Dendritic cell treated with granulocyte-macrophage colony-stimulating factor and Interleukin-4, amounts not matched to agents 40 ng/mL and 50 ng/mL, for 4 days (primary cell): ENCODE measurements at regions not wholly inside any gene's neighbourhood (a gene's known extent, or its start where the extent isn't known, plus 50 kb on each side); places are given as distances from the start of the nearest gene placed in this dataset.

Experiments
- H3K27ac Mint-ChIP-seq: one replicate; pipeline ENCODE4 v1.8.0; 2022; ENCODE audit warnings: mild to moderate bottlenecking, mixed read lengths
- H3K27me3 Mint-ChIP-seq: one replicate; pipeline ENCODE4 v1.8.0; 2022; ENCODE audit warnings: mild to moderate bottlenecking, mixed read lengths
- H3K36me3 Mint-ChIP-seq: one replicate; pipeline ENCODE4 v1.8.0; 2022; ENCODE audit warnings: low read depth, mixed read lengths
- H3K4me1 Mint-ChIP-seq: one replicate; pipeline ENCODE4 v1.8.0; 2022; ENCODE audit warnings: low read depth, mixed read lengths
- H3K4me3 Mint-ChIP-seq: one replicate; pipeline ENCODE4 v1.8.0; 2022; ENCODE audit warnings: mild to moderate bottlenecking, moderate library complexity, mixed read lengths
- H3K9me3 Mint-ChIP-seq: one replicate; pipeline ENCODE4 v1.8.0; 2022; ENCODE audit warnings: mixed read lengths
- intact Hi-C: fragments of 100-400 bp; cut with micrococcal nuclease; formaldehyde crosslinking; loops from one replicate; pipeline ENCODE4 v1.15.0; 2022

DNA sequence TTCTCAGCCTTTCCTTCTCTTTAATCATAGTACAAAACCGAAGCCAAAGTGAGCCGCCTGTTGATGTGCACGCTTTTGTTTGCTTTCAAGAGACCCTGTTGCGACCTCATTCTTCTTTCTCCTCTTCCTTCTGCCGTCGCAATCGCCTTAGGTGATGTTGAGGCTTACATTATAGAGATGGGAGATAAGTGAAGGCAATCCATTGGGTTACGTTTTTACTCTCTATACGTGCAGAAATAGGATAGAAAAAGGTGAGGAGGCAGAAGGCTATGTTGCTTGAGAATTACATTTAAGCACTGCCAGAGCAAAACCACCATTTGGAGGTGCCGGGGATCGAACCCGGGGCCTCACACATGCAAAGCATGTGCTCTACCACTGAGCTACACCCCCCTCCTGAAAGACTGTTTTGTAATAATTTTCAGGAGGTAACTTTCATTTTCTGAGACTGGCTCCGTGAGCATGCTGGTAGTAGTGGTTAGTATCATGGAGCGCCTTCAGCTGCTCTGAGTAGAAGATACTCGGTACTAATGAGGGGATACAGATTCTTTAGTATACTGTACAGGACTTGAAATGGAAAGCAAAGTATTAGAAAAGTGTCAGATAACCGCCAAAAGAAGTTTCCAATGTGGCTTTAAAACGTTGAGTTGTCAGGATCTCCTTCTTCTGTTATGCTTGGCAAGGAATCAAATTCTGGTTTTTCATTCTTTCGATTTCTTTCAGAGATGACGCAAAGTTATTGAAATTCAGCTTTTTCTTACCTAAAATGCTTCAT lies 165.6 kb downstream of the TRIM27 start:
- no peak overlapping the region for H3K27ac Mint-ChIP-seq
- intact Hi-C loops, result no loop called here
- H3K4me1 Mint-ChIP-seq, result no peaks in the 10 kb centered on the region
- H3K27me3 Mint-ChIP-seq, result peaks cover 23% of the 10 kb centered on the region
- no peak overlapping the region for H3K4me3 Mint-ChIP-seq
- peaks cover 31% of the 10 kb centered on the region for H3K9me3 Mint-ChIP-seq
- H3K36me3 Mint-ChIP-seq, result no peaks in the 10 kb centered on the region

- Mint-ChIP-seq H3K27ac (no peak overlapping the region), H3K27me3 (peaks cover 26% of the 10 kb centered on the region), H3K9me3 (peaks cover 31% of the 10 kb centered on the region), H3K4me1 (no peaks in the 10 kb centered on the region), H3K4me3 (no peak overlapping the region), H3K36me3 (no peaks in the 10 kb centered on the region)
- intact Hi-C loops, result no loop called here
Observed at GRCh38 chr6:28758818-28759235, 165.0 kb downstream of the TRIM27 start.

- intact Hi-C loops, result no loop called here
- Mint-ChIP-seq H3K9me3 (peaks cover 14% of the 10 kb centered on the region), H3K4me3 (no peak overlapping the region), H3K27me3 (peaks cover 67% of the 10 kb centered on the region), H3K36me3 (no peaks in the 10 kb centered on the region), H3K4me1 (peaks cover 5% of the 10 kb centered on the region), H3K27ac (no peak overlapping the region)
Observed at GRCh38 chr6:28764014-28764723, 159.6 kb downstream of the TRIM27 start.

DNA sequence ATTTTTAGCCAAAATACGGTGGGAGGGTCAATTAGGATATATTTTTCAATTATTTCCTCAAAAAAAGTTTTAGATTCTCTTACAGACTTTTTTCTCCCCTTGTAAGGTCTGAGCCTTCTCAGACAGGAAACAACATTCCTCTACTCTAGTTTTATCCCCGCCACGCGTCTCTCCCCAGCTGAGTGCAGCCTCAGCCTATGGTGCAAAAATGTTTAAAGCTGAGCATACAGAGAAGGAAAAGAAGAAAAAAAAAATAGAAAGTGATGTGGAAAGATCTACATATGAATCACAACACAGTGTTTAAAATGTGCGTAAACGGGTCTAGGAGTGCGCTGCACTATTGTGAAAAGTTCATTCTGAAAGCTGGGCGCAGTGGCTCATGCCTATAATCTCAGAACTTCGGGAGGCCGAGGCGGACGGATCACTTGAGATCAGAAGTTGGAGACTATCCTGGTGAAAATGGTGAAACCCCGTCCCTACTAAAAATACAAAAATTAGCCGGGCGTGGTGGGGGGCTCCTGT lies 159.0 kb downstream of the TRIM27 start:
- peaks cover 14% of the 10 kb centered on the region for H3K9me3 Mint-ChIP-seq
- H3K27me3 Mint-ChIP-seq, result peaks cover 73% of the 10 kb centered on the region
- intact Hi-C loops, result no loop called here
- H3K27ac Mint-ChIP-seq, result no peak overlapping the region
- no peaks in the 10 kb centered on the region for H3K36me3 Mint-ChIP-seq
- no peak overlapping the region for H3K4me3 Mint-ChIP-seq
- H3K4me1 Mint-ChIP-seq, result peaks cover 5% of the 10 kb centered on the region

DNA sequence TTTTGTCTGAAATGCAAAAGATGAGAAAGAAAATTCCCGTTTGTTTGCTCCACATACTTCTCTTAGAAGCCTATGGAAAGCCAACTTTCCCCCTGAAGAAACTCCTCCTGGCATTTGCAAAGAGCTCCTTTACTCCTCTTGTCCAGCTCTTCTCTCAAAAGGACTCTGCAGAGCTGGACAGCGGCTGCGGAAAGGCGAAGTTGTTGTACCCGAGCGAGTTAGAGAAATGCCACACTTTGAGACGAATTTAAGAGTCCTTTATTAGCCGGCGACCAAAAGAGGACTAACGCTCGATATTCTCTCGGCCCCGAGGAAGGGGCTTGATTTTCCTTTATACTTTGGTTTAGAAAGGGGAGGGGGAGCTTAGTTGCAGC lies 157.8 kb downstream of the TRIM27 start:
- Mint-ChIP-seq H3K27me3 (peaks cover 84% of the 10 kb centered on the region), H3K9me3 (peaks cover 14% of the 10 kb centered on the region), H3K36me3 (no peaks in the 10 kb centered on the region), H3K4me1 (peaks cover 5% of the 10 kb centered on the region), H3K4me3 (no peak overlapping the region), H3K27ac (no peak overlapping the region)
- intact Hi-C loops, result no loop called here

- H3K9me3 Mint-ChIP-seq, result peaks cover 14% of the 10 kb centered on the region
- H3K27ac Mint-ChIP-seq, result no peak overlapping the region
- H3K27me3 Mint-ChIP-seq, result peaks cover 89% of the 10 kb centered on the region
- H3K4me3 Mint-ChIP-seq, result no peak overlapping the region
- H3K4me1 Mint-ChIP-seq, result peaks cover 5% of the 10 kb centered on the region
- no peaks in the 10 kb centered on the region for H3K36me3 Mint-ChIP-seq
- intact Hi-C loops, result no loop called here
Observed at GRCh38 chr6:28766426-28766825, 157.4 kb downstream of the TRIM27 start.

GRCh38 chr6:28767133-28767532 lies 156.7 kb downstream of the TRIM27 start:
- intact Hi-C loops, result no loop called here
- peaks cover 14% of the 10 kb centered on the region for H3K9me3 Mint-ChIP-seq
- peaks cover 5% of the 10 kb centered on the region for H3K4me1 Mint-ChIP-seq
- H3K27me3 Mint-ChIP-seq, result peaks cover 93% of the 10 kb centered on the region
- H3K27ac Mint-ChIP-seq, result no peak overlapping the region
- no peaks in the 10 kb centered on the region for H3K36me3 Mint-ChIP-seq
- no peak overlapping the region for H3K4me3 Mint-ChIP-seq

DNA sequence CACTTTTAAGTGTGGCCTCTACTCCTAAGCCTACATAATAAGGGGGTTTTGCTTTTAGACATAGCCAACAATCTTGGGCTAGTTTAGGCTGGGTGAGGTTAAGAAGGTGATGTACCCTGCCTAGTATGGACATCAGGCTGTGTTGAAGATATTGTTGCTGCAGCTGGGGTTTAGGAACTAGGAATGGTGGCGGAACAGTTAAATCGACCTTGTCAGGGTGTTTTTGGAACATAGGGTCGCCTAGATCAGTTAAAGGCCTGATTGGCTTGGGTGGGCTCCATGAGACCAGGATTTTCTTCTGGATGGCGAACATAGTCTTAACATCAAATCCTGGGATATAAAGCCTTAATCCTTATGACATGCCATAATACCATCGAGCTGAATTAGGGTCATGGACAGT lies 156.1 kb downstream of the TRIM27 start:
- intact Hi-C loops, result no loop called here
- no peak overlapping the region for H3K27ac Mint-ChIP-seq
- peaks cover 6% of the 10 kb centered on the region for H3K4me1 Mint-ChIP-seq

GRCh38 chr6:28768187-28768913 lies 155.4 kb downstream of the TRIM27 start:
- H3K27ac Mint-ChIP-seq, result no peak overlapping the region
- H3K9me3 Mint-ChIP-seq, result peaks cover 14% of the 10 kb centered on the region
- no peaks in the 10 kb centered on the region for H3K36me3 Mint-ChIP-seq
- intact Hi-C loops, result no loop called here
- no peak overlapping the region for H3K4me3 Mint-ChIP-seq
- H3K27me3 Mint-ChIP-seq, result peaks cover 99% of the 10 kb centered on the region
- peaks cover 12% of the 10 kb centered on the region for H3K4me1 Mint-ChIP-seq

More for the DNA sequence above, 156.1 kb downstream of the TRIM27 start:
- H3K4me3 Mint-ChIP-seq, result no peak overlapping the region
- no peaks in the 10 kb centered on the region for H3K36me3 Mint-ChIP-seq
- peaks cover 14% of the 10 kb centered on the region for H3K9me3 Mint-ChIP-seq
- peaks cover 97% of the 10 kb centered on the region for H3K27me3 Mint-ChIP-seq

DNA sequence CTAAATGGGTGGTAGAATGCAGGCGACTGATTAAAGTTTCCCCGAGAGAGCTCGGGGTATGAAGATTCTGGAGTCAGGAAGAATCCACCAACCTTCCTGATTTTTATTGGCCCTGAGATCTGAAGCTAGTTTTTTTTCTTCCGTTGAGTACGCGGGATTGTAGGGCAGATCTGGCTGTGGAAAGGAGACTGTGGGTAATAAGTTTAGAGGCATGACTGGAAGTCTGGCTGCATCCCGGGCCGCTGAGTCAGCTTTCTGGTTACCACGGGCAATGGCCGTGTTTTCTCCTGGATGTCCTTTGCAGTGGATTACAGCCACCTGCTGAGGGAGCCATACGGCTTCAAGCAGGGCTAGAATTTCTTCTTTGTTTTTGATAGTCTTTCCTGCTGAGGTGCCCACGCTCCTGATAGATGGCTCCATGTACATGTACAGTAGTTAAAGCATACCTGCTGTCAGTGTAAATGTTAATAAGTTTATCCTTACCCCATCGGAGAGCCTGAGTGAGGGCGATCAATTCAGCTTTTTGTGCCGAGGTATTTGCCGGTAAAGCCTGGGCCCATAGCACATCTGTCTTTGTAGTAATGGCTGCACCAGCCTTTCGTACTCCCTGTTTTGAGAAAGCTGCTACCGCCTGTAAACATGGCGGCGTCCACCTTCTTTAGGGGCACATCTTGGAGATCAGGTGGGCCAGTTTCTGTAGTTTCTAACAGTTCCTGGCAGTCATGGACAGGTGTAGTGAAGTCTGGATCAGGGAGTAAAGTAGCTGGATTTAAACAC lies 154.0 kb downstream of the TRIM27 start:
- Mint-ChIP-seq H3K27ac (no peak overlapping the region), H3K4me1 (peaks cover 12% of the 10 kb centered on the region), H3K36me3 (no peaks in the 10 kb centered on the region), H3K27me3 (peaks cover 100% of the 10 kb centered on the region), H3K9me3 (peaks cover 18% of the 10 kb centered on the region), H3K4me3 (no peak overlapping the region)
- intact Hi-C loops, result no loop called here

GRCh38 chr6:28770732-28771131 lies 153.1 kb downstream of the TRIM27 start:
- Mint-ChIP-seq H3K4me1 (peaks cover 6% of the 10 kb centered on the region), H3K4me3 (no peak overlapping the region), H3K27me3 (peaks cover 100% of the 10 kb centered on the region), H3K27ac (no peak overlapping the region), H3K9me3 (peaks cover 14% of the 10 kb centered on the region), H3K36me3 (no peaks in the 10 kb centered on the region)
- intact Hi-C loops, result no loop called here

GRCh38 chr6:28771401-28772267 lies 152.2 kb downstream of the TRIM27 start:
- intact Hi-C loops, result no loop called here
- Mint-ChIP-seq H3K4me3 (no peak overlapping the region), H3K27me3 (peaks cover 100% of the 10 kb centered on the region), H3K27ac (no peak overlapping the region), H3K9me3 (peaks cover 14% of the 10 kb centered on the region), H3K36me3 (no peaks in the 10 kb centered on the region), H3K4me1 (peaks cover 6% of the 10 kb centered on the region)
